Renal cortical epithelial cell (primary cell): ENCODE measurements at regions not wholly inside any gene's neighbourhood (a gene's known extent, or its start where the extent isn't known, plus 50 kb on each side); places are given as distances from the start of the nearest gene placed in this dataset.
A peak's percentile ranks its signal among the peaks of the same experiment; 100 is the strongest.
"Not testable (repeated sequence)": the region's sequence is repeated elsewhere in the genome, so short reads cannot be mapped to it uniquely, and the experiment has no call there.

Experiments used
- DNase-seq: peaks from one replicate; pipeline ENCODE4 v3.0.0-alpha.2; 2011; ENCODE audit warnings: low read depth

DNA sequence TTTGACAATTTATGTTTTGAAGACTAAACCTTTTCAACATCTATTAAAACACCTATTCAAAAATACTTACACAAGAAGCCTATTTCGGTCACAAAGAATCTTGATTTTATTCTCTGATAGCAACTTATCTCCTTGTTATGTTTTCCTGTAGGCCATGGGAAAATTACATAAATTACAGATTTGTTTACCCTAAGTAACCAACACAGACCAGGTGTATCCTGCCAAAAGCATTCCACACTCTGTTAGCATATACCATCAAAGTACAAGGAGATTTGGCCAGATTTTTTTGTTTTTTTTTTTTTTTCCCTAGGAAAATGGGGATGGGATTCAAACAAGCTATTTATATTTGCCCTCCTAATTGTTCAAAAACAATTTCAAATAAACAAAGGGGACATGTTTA is 497.9 kb upstream of the MAGEB18 start:
- DNase-seq: no peak

DNA sequence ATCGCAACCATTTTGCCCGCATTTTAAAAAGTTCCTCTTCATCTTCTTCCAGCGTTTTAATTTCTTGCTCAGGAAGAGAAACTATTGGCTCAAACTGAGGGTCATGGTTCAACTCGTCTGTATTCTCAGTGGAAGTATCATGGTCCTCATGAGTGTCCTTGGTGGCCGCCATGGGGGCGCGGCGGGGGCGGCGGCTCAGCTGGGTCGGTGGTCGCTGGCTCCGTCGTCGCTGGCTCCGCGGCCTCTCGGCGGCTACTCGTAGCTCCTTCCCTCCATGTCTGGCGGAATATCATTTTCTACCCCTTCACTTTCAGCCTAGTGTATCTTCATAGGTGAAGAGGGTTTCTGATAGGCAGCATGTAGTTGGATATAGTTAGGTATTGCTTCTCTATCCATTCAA is 492.0 kb upstream of the MAGEB18 start:
- DNase-seq: no peak

DNA sequence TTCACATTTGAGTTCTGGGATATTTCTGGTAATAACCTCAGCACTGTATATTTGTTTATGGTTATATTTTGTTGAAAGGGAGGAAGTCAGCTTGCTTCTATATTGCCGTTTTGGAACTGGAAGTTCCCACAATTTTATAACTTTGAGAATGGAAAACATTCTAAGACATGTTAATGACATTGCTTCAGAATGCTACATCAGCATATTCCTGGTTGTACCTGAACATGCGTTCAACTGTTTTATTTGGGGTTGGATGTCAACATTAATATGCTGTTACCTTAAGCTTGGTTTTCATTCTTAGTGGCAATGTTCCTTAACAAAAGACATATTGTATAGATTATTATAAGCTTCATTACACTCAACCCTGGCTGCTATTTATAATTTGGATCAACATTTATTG is 489.4 kb upstream of the MAGEB18 start:
- no peak for DNase-seq

DNA sequence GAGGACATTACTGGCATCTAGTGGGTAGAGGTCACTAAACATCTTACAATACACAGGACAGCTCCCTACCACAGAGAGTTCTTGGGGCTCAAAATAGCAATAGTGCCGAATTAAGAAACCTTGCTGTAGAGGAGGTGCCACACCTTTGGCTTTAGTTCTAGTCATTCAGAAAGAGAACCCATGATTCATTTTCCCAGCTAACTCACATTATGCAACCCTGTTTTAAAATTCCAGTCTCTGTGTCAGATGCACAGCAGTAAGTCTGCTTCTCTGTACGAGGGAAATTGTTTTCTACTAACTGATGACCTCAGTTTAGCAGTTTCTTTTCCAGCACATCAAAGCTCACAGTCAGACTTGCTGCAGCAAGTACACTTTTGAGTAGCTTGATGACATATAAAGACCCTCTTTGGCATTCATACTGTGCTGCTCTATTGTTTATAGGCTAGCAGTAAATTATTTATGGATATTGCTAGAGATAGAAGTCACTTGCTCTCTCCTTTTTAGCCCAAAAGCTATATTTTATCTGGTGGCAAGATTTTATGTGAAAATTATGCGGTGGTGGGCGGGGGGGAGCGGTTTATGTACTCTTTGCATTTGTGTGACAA is 487.8 kb upstream of the MAGEB18 start:
- peak; percentile 5 for DNase-seq

DNA sequence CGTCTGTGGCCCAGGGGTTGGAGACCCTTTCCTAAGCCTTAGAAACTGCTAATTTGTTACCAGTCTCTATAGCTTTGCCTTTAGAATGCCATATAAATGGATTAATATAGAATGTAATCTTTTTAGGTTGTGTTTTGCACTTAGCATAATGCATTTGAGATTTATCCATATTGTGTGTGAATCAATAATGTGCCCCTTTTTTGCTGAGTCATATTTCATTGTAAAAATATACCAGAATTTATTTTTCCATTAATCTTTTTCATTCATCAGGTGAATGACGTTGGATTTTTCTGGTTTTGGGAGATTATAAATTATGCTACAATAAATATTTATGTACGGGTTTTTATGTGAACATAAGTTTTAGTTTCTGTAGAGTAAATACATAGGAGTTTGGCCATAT is 478.8 kb upstream of the MAGEB18 start:
- DNase-seq: no peak

DNA sequence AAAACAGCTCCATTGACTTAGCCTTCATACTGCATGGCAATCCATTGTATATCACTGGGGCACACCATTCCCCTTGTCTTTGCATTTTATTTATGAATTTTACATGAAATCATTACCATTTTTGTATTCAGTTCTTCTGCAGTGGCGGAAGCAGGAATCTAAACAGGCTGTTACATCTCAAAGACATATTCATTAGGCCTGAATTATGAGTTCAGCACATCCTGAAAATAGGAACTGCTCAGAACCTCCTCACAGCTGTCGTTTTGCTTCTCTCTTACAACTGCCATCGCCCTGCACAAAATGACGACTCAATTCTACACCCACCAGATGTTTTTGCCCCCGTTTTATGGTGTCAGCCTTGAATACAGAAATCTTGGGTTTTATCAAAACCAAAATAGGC is 474.4 kb upstream of the MAGEB18 start:
- no peak for DNase-seq

DNA sequence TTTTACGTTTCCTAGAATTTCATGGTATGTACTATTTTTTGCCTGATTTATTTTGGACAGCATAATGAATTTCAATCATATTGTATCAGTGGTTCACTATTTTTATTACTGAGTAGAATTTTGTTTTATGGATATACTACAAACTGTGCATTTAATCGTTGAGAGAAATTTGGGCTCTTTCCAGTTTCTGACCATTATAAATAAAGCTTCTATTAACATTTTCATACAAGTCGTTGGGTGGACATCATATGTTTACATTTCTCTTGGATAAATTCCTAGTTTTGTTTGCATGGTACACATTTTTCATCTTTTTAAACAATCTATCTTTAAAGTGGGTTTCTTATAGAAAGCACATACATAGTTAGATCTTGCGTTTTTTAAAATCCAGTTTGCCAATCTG is 472.7 kb upstream of the MAGEB18 start:
- no peak for DNase-seq

DNA sequence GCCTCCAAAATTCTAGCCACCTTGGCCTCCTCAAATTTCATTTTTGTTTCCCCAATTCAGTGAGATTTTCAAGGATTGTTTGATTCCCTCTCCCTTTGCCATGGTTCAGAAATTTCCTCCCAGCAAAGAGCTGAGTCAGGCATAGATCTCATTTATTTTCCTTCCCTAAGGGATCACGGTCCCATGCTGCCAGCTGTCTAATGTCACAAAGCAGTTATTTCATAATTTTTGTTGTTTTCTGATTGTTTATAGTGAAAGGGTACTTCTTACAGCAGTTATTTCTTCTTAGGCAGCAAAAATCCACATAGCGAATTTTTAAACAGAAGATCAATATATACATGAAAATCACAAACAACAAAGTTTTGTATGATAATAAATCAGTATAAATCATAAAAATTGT is 470.5 kb upstream of the MAGEB18 start:
- DNase-seq: no peak

DNA sequence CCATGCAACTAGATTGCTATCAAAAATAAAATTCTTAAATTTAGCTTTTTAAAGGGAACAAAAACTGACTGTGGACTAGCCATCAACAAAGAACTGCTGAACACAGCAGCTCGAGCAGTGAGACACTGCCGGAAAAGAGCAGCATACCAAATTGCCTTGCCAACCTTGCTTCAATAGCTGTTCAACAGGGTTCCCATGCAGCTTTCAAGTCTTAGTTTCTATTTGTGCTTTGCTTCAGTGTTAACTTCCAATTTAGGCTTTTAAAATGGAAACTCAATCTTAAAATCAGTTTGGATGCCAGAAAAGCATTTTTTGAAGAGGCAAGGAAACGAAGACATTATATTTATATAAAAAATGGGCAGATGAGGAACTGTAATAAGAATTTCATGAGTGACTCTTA is 463.4 kb upstream of the MAGEB18 start:
- no peak for DNase-seq

DNA sequence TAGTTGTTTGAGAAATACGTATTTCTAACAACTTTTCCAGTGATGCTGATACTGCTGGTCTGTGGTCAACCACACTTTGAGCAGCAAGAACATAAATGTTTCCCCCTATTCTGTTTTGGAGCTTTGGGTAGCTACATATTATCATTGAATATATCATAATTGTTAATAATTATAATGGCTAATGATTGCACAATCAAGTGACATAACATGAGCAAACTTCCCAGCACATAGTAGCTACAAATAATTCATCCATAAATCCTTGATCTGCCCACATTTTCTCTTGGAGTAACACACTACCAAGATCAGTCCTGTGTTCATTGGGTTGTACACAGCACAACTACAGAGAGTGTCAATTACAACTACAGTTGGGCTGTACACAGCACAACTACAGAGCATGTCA is 436.3 kb upstream of the MAGEB18 start:
- DNase-seq: no peak

DNA sequence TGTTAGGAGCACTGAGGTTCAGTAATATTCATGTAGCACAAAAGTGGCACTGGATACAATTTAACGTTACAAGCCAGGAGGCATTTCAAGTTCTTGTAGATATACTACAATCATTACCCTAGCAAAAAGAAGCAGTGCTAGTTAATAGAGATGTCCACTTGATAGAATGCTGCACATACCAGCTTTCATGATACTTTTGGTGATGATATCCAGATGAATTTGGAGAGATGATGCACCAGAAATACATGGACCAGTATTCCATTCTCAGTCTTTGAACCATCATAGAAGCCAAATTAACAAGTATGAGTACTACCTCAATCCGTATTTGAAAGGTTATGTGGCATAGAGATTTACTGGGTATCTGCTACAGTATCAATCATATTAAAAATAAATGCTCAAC is 421.0 kb upstream of the MAGEB18 start:
- no peak for DNase-seq

DNA sequence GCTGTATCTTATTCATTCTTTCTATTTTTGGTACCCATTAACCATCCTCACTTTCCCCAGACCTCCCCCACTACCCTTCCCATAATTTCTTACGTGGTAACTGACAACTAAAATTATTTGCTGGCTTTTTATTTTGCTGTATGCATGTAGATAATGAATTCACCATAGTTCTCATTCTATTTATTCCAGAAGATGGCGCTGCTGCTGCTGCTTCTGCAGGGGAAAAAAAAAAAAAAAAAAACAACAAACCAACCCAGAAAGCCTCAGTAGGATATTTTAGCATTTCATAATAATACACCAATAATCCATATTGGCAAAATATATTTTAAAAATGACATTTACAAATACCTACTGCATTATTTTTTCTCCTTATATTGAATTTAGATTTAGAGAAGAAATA is 416.6 kb upstream of the MAGEB18 start:
- DNase-seq: peak; percentile 5

DNA sequence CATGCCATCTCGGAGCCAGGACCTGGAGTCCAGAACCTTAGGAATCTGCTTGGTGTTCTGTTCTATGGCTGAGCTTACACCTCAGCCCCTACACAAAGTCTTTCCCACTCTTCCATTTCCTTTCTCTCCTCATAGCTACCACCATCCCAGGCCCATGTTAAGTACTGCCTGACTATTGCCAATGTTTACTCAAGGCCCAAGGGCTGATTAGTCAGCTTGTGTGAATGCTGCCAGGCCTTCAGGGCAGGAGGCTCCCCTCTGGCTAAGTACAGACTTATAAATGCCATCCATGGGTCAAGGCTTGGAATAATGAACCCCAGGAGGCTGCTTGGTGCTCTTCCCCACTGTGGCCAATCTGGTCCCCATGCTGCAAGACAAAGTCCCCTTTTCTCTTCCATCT is 411.6 kb upstream of the MAGEB18 start:
- DNase-seq: peak; percentile 40

DNA sequence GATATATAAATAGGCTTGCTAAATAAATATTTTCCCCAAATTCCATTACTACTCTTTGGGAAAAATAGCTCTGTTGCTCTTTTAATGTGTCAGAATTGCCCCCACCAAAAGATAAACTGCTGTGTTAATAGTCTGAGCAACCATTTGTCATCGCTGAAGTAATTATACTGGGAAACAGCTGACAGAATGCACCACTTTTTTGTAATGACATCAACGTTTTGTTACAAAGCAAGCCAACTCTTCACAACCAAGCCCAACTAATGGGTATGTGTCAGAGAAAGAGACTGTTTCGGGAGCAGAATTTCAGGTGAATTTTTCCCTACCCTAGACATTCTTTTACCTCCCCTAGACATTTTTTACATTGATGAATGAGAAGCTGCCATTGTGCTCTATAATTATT is 405.0 kb upstream of the MAGEB18 start:
- DNase-seq: no peak

DNA sequence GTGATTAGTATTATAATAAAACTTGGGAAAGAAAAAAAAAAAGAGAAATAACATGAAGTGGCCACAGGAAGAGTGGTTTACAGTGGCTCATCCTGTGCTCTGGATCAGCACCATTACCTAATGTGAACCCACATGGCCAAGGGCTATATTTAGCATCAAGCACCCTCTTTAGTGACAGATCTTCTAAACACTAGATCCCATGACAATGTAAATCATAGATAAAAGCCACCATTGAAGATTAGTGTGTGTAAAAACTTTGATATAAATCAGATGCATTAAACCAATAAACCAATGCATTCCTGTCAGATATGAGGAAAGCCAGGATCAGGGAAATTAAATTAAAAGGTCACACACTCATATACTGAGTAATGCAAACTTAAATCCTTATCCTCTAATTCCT is 400.6 kb upstream of the MAGEB18 start:
- DNase-seq: no peak

DNA sequence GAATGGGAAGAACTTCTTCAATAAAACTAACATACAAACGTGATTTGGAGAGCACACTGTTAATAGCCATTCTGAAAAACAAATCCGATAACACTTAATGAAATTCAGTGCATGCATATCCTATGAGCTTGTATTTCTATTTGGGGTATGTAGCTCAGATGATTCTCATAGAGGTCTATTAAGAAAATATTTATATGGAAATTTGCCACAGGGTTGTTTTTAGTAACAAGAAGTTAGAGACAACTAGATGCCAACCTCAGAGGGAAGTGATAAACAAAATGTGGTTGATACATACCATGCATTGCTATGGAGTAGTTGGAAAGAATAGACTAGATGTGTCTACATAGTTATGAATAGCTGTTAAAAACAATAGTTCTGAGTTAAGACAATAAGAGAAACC is 395.8 kb upstream of the MAGEB18 start:
- DNase-seq: no peak

DNA sequence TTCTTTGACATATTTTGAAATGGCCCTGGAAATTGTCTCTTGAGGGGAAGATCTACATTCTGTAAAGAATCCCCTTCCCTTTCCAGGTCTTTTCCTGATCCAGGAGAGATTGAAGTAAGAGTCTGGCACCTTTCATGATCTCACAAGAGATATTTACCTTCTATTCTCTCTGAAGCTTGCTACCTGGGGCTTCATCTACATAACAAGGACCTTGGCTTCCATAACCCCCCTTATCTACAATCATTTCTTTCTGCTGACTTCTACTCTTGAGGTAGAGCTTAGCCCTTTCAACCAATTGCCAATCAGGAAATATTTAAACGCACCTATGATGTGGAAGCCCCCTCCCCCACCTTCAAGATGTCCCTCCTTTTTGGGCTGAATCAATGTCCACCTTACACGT is 383.7 kb upstream of the MAGEB18 start:
- no peak for DNase-seq

DNA sequence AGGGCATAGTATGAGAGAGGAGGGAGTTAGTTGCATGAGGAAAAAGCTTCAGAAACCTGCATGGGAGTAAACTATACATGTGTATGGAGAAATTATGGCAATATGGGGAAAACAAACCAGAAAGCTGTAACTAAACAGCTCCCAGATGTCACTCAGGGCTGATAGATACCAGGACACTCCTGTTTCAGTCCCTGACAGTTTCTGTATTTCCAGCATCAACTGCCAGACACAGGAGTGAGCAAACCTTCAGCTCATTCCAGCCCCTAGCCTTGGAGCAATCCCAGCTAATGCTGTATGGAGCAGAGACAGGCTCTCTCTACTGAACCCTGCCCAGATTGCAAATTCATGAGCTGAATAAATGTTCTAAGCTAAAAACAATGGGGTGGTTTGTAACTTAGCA is 382.9 kb upstream of the MAGEB18 start:
- no peak for DNase-seq

DNA sequence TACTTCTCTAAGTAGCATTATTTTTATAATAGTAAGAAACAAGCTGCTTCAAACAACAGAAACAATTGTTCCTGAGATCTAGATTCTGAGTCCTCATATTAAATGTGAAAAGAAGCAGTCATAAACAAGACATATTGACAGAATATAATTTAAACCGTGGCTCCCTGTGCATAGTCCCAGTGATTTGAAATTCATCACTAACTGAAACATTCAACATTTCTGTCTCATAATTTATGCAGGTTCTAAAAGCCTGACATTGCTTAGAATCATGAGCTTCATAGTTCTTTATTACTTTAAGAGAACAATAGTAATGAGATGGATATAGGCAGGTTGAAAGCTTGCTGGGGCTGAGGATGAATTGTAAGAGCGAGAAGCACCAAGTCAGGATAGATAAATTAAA is 375.5 kb upstream of the MAGEB18 start:
- DNase-seq: no peak

DNA sequence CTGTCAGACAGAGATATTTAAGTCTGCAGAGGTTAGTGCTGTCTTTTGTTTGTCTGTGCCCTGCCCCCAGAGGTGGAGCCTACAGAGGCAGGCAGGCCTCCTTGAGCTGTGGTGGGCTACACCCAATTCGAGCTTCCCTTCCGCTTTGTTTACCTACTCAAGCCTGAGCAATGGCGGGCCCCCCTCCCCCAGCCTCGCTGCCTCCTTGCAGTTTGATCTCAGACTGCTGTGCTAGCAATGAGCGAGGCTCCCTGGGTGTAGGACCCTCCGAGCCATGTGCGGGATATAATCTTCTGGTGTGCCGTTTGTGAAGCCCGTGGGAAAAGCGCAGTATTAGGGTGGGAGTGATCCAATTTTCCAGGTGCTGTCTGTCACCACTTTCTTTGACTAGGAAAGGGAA is 366.3 kb upstream of the MAGEB18 start:
- DNase-seq: not testable (repeated sequence)

DNA sequence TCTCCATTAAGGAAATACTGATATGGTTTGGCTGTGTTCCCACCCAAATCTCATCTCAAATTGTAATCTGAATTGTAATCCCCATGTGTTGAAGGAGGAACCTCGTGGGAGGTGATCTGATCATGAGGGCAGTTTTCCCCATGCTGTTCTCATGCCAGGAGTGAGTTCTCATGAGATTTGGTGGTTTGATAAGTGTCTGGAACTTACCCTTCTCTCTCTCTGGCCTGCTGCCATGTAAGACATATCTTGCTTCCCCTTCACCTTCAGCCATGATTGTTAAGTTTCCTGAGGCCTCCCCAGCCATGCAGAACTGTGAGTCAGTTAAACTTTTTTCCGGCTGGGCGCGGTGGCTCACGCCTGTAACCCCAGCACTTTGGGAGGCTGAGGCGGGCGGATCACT is 340.3 kb upstream of the MAGEB18 start:
- DNase-seq: not testable (repeated sequence)

DNA sequence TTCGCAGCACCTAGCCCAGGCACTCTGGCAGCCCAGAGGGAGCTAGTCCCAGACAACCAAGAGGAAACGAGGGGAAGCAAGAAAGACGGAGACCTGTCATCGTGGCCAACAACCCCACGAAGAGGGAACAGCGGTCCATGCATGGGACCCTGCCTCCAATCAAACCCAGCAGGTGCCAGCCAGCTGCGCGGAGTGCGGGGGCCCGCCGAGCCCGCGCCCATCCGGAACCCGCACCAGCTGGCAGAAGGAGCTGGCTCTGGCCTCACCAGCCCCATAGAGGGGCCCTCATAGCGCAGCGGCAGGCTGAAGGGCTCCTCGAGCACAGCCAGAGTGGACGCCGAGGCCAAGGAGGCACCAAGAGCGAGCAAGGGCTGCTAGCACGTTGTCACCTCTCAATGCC is 332.4 kb upstream of the MAGEB18 start:
- no peak for DNase-seq

DNA sequence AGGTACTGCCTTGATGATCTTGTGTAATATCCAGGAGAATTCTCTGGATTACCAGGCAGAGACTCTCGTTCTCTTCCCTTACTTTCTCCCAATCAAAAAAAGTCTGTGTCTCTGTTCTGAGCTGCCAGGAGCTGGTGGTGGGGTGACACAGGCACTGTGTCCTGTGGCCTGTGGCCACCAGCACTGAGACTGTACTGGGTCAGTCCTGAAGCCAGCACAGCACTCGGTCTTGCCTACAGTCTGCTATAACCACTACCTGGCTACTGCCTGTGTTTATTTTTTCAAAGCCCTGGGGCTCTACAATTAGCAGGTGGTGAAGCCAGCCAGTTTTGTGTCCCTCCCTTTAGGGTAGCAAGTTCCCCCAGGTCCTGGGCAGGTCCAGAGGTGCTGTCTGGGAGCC is 331.1 kb upstream of the MAGEB18 start:
- no peak for DNase-seq

DNA sequence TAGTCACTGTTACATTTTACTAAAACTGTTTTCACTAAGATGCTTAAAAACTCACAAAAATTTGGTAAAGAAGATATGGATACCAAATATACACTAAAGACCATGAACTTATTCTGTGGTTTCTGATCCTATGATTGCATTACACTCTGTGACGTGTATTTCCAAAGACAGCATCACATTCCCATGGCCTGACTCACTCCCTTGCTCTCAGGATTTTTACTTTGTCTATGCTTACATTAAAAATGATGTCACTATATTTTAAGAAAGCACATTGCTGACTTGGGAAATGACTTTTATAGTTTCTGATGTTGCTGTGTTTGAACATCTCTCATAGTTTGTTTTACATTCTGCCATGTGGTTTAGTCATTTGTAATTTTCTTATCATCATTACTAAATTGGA is 327.9 kb upstream of the MAGEB18 start:
- DNase-seq: peak; percentile 12

DNA sequence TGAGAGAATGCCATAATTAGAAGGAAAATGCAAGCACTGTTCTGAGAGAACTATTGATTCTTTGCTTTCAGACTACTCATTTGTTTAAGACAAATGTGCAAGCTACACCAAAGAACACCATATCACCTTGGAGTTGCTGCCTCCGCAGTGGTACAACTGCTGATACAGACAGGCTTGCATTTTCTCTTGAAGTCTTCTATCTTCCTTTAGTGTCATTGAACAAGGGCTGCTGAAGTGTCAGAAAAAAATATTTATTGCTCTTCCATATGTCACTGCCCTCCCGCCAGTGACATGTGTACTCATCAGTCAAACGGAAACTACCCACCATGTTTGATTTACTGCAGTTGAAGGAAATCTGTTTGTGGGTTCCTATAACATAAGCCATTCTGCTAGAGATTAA is 318.3 kb upstream of the MAGEB18 start:
- DNase-seq: no peak
